Bone marrow (tissue), 2 donors: ENCODE measurements at regions not wholly inside any gene's neighbourhood (a gene's known extent, or its start where the extent isn't known, plus 50 kb on each side); places are given as distances from the start of the nearest gene placed in this dataset.
A peak's percentile ranks its signal among the peaks of the same experiment; 100 is the strongest.
"Not testable (repeated sequence)": the region's sequence is repeated elsewhere in the genome, so short reads cannot be mapped to it uniquely, and the experiment has no call there.

Experiments used
- DNase-seq, 2 donors: peaks; one replicate each; lab custom pipeline; 2025; lab: John Stamatoyannopoulos, UW

GRCh38 chr16:58963479-58963878 lies 229.4 kb upstream of the GOT2 start:
- DNase-seq = no peak

GRCh38 chr16:58962811-58963210 lies 228.7 kb upstream of the GOT2 start:
- DNase-seq = no peak

GRCh38 chr16:58960484-58960883 lies 226.4 kb upstream of the GOT2 start:
- DNase-seq = no peak

- DNase-seq = no peak
These were observed 225.9 kb upstream of the GOT2 start for GRCh38 chr16:58960034-58960433.

DNA sequence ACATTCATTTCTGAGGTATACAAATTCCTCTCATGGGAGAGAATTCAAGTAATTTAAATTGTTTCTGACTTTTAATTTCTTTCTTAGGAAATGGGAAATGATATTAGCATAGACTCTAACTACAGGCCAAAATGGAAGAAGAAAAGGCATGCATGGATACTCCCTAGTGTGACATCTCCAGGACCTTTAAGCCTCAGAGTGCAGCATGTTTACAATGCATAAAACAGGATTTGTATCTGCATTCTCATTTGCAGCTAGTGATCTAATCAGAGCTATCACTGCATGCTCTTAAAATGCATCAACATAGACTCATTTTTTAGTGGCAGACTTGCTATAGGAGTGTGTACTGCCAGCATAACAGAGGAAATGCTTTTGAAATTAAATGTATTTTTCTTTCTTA lies 224.6 kb upstream of the GOT2 start:
- DNase-seq = no peak

DNA sequence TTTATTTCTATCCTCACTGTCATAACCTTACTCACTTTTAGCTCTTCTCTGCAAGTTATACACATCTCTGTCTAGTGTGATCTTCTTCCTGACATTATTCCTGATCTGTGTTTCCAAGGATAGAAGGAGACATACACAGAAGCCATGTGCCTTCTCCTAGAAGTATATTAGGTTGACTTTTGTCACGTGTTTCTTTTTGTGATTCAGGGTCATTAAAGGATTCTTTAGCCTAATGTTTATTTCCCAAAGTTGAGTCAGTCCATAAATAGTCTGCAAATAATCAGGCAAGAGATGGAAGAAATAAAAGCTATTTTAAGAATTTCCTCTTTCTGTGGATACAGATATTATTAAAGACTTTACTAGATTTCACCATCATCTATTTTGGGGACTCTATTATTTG lies 214.1 kb upstream of the GOT2 start:
- DNase-seq = no peak

GRCh38 chr16:58940609-58941008 lies 206.5 kb upstream of the GOT2 start:
- DNase-seq = no peak

GRCh38 chr16:58938811-58939210 lies 204.7 kb upstream of the GOT2 start:
- DNase-seq = no peak

DNA sequence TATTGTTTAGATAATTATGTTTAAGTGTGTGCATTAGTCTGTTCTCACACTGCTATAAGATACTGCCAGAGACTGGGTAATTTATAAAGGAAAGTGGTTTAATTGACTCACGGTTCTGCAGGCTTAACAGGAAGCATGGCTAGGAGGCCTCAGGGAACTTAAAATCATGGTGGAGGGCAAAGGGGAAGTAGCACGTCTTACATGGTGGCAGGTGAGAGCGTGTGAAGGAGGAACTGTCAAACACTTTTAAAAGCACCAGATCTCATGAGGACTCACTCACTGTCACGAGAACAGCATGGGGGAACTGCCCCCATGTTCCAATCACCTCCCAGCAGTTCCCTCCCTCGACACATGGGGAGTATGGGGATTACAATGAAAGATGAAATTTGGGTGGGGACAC lies 203.5 kb upstream of the GOT2 start:
- peak in 1 of 2 donors; percentile 5 for DNase-seq

DNA sequence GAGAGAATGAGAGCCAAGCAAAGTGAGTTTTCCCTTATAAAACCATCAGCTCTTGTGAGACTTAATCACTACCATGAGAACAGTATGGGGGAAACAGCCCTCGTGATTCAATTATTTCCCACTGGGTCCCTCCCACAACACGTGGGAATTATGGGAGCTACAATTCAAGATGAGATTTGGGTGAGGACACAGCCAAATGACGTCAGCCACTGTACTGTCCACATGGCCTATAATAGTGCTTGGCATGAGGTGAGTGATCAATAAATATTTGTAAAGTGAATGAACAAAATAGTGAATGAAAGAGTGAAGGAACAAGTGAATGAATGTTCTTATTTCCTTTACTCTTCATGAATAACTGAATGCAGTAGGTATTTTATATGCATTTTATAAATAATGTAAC lies 199.1 kb upstream of the GOT2 start:
- no peak for DNase-seq

- no peak for DNase-seq
These were observed 197.3 kb upstream of the GOT2 start for GRCh38 chr16:58931436-58931835.

DNA sequence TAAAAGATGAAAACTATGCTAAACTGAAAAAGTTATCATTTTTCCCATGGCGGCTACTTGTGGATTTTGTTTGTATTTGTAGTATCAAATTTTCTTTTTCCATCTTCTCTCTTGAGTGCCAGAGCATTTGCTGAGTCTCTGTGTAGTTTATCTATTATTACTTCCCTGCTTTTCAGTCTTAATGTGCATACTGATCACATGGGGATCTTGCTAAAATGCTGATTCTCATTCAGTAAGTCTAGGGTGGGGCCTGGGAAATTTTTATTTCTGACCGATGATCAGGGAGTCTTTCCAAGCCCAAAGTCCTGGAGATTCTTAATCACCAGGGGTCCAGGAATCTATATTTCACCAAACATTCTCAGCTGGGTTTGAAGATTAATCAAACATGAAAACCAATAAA lies 189.0 kb upstream of the GOT2 start:
- DNase-seq = no peak

DNA sequence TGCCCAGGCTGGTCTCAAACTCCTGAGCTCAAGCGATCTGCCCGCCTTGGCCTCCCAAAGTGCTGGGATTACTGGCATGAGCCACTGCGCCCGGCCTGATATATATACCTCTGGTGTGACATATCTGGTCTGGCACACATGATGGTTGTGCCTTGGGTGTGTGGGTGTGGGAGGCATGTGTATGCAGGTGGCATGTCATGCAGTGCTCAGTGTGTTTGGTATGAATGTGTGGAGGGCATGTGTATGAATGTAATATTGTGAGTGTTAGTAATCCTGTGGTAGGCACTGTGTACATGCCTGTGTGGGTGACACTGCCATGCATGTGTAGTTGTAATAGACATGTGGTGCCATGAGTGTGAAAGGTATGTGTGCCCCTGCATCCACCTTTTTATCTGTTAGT lies 179.3 kb upstream of the GOT2 start:
- no peak for DNase-seq

GRCh38 chr16:58912571-58912970 lies 178.5 kb upstream of the GOT2 start:
- no peak for DNase-seq

GRCh38 chr16:58906981-58907715 lies 173.0 kb upstream of the GOT2 start:
- DNase-seq = no peak

DNA sequence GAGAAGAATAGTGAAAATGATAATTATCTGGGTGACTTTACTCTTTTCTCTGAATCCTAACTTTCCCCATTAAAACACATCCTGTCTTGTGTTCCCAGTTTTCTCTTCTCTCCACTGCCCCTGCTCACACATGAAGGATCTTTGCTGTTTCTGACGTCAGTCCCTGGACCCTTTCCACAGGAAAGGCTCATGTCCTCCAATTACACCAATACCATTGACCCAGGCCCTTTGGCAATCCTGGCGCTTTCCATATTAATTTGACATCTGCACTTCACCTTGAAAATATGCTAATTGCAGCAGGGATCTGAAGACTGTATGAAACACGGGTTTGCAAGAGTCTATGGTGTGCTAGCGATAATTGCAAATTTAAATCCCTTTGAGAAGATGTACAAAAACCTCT lies 170.2 kb upstream of the GOT2 start:
- DNase-seq = no peak

DNA sequence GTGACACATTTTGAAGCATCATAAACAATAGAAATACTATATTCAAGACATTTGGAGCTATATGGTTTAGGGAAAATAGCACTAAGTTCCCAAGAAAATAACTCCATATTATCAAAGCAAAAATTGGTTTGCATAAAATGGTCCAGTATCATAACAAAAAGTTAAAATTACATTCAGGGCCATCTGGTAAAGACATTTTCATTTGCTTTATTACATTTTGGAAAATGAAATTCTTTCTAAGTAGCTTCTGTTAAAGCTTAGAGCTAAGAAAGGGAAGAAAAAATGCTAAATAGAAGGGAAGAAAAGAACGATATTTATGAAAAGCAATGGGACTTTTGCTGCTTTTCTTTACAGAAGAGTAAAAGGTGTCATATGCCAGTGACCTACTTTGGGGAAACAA lies 155.4 kb upstream of the GOT2 start:
- no peak for DNase-seq

DNA sequence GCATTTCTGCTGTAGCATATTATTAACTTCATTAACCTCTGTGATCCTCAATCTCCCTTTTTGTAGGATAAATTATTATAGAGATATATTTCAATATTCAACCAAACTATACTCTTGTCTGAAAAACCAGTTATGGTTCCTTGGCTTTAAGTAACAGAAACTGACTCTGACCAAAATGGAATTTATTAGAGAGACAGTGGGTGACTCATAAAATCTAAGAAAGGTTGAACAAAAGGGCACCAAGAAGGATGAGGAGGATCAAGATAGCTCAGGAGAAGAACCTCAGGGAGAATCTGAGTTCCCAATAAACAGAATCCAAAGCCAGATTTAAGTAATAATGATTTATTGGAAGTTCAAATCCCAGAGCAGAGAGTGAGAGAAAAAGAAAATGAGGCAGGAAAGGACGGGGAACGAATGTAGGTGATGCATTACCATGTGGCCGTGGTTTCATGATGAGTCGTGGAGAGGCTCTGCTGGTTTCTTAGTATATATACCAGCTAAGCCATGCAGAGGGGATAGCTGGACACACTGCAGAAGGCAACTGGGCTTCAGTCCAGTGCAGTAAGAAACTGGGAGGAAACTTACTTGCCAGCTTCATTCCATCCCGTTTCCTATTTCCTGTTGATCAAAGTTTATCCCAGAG lies 151.5 kb upstream of the GOT2 start:
- DNase-seq = no peak

GRCh38 chr16:58884141-58884540 lies 150.0 kb upstream of the GOT2 start:
- DNase-seq = no peak

DNA sequence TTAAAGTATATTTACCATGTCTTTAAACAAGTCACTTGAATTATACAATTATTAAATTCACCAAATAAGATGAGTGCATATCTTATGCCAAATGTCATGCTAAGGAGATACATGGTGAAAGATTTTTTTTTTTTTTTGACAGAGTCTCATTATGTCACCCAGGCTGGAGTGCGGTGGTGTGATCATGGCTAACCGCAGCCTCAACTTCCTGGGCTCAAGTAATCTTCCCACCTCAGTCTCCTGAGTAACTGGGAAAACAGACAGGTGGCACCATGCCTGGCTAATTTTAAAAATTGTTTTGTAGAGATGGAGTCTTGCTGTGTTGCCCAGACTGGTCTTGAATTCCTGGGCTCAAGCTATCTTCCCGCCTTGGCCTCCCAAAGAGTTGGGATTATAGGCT lies 149.0 kb upstream of the GOT2 start:
- DNase-seq = no peak

GRCh38 chr16:58882292-58882691 lies 148.2 kb upstream of the GOT2 start:
- peak; percentile 8 to 70 for DNase-seq

DNA sequence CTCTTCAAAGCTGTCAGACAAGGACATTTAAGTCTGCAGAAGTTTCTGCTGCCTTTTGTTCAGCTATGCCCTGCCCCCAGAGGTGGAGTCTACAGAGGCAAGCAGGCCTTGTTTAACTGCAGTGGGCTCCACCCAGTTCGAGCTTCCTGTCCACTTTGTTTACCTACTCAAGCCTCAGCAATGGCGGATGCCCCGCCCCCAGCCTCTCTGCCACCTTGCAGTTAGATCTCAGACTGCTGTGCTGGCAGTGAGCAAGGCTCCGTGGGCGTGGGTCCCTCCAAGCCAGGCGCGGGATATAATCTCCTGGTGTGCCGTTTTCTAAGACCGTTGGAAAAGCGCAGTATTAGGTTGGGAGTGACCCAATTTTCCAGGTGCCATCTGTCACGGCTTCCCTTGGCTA lies 144.5 kb upstream of the GOT2 start:
- DNase-seq = not testable (repeated sequence)

DNA sequence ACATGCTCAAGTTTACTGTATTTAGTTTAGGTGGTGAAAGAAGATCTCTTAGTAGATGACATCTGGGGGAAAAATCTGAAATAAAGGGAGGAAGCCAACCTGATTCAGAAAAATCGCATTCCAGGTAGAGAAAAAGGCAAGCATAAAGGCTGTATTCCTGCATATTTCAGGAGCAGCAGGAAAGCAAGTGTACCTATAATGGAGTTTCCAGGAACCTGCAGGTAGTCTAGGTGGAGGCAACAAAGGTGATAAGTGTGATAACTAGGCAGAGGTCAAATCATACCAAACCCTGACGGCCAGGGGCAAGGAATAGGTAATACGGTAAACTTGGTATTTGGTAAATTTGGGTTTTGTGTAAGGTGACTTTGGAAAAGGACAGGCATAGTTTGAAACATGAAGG lies 132.8 kb upstream of the GOT2 start:
- DNase-seq = no peak

DNA sequence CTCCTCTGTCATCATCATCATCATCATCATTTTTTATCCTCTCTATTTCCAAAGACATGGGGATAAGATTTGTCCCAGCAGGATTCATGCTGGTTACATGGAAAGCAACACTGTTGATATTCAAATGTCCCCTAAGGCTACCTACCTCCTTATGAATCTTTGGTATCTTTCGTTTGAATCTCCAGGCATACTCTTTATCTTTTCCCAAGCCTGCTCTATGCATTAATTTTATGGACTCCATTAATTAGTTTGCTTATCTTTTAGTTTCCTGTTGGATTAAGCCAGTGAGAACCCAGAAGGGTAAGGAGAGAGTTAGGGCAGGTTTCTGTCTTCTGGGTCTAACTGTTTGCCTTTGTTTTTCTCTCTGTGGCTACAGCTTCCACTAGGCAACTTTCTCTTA lies 129.6 kb upstream of the GOT2 start:
- no peak for DNase-seq
